ENCODE measurements at regions not wholly inside any gene's neighbourhood (a gene's known extent, or its start where the extent isn't known, plus 50 kb on each side); places are given as distances from the start of the nearest gene placed in this dataset.

DNA sequence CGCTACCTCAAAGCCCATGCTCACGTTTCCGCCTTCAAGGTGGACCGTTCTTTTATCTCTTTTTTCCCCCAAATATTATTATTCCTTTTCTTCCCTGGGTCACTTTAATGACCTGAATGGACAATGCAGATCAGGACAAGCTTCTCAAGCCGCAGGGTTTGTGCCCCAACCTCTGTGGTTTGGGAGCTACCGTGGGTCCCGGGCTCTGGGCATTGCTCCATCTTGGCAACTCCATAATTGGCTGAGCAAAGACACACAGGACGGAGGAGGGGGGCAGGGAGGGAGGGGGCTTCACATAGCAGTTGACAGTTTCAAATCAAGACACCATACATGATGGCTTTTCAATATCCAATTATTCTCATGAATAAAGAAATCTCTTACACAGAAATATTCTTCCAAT, 308.1 kb upstream of the FZD8 start:
- dilution Hi-C loops (cut with MboI; ENCODE audit: extremely low pct_ligation_motif_present, low sequenced_read_pairs) (no loop called here), intact Hi-C loops (cut with micrococcal nuclease) (no loop called here)
- DNase-seq (ENCODE audit: low read depth, low spot score) (no peak), FAIRE-seq (no peak)
- Histone ChIP-seq H4K20me1 (replicated peaks; ENCODE audit: control insufficient read depth, extremely low read depth, insufficient read depth, low read length) (no peaks in the 10 kb centered on the region), H3K4me2 (ENCODE audit: insufficient read depth, low read length) (no peak overlapping the region), H3K4me3 (replicated peaks in 1 of 3; ENCODE audit: insufficient read depth in 1 of 3, low read depth in 1 of 3, low read length in 3 of 3) (no peak overlapping the region), H3K9me3 (replicated peaks; ENCODE audit: control insufficient read depth, insufficient read depth, low read length) (no peaks in the 10 kb centered on the region), H3K27me3 (ENCODE audit: control insufficient read depth in 2 of 2, insufficient read depth in 2 of 2, low read length in 2 of 2) (peaks cover 4 to 12% of the 10 kb centered on the region in 2 experiments), H3K9me1 (replicated peaks; ENCODE audit: control insufficient read depth, extremely low read depth, insufficient read depth, low read length) (no peaks in the 10 kb centered on the region), H3K79me2 (ENCODE audit: control insufficient read depth, insufficient read depth, low read length) (no peaks in the 10 kb centered on the region), H3K27ac (ENCODE audit: insufficient read depth, low read depth, low read length) (no peak overlapping the region), H3K4me1 (ENCODE audit: control insufficient read depth, extremely low read depth, insufficient read depth, low read length) (no peaks in the 10 kb centered on the region), H3K9ac (replicated peaks; ENCODE audit: extremely low read depth, insufficient read depth, low read length) (no peak overlapping the region), H3K36me3 (ENCODE audit: control insufficient read depth in 2 of 2, extremely low read depth in 1 of 2, insufficient read depth in 2 of 2, low read length in 2 of 2) (no peaks in the 10 kb centered on the region), H2AFZ (ENCODE audit: low read depth, low read length) (no peak overlapping the region)
- POLR2A ChIA-PET = no interaction called here
- TF ChIP-seq, protein P1, sequence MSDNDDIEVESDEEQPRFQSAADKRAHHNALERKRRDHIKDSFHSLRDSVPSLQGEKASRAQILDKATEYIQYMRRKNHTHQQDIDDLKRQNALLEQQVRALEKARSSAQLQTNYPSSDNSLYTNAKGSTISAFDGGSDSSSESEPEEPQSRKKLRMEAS (IDR thresholded peaks at IDR 0.05; ENCODE audit: insufficient read depth, insufficient read length) = no peak
- TF ChIP-seq, protein P2, sequence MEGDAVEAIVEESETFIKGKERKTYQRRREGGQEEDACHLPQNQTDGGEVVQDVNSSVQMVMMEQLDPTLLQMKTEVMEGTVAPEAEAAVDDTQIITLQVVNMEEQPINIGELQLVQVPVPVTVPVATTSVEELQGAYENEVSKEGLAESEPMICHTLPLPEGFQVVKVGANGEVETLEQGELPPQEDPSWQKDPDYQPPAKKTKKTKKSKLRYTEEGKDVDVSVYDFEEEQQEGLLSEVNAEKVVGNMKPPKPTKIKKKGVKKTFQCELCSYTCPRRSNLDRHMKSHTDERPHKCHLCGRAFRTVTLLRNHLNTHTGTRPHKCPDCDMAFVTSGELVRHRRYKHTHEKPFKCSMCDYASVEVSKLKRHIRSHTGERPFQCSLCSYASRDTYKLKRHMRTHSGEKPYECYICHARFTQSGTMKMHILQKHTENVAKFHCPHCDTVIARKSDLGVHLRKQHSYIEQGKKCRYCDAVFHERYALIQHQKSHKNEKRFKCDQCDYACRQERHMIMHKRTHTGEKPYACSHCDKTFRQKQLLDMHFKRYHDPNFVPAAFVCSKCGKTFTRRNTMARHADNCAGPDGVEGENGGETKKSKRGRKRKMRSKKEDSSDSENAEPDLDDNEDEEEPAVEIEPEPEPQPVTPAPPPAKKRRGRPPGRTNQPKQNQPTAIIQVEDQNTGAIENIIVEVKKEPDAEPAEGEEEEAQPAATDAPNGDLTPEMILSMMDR (IDR thresholded peaks at IDR 0.05; ENCODE audit: extremely low read depth in 1 of 2, insufficient read depth in 1 of 2, low read depth in 1 of 2, low read length in 2 of 2) = no peak
- BruUV-seq (replicated peaks) = no TSS peak
- CTCF ChIA-PET = no interaction called here

DNA sequence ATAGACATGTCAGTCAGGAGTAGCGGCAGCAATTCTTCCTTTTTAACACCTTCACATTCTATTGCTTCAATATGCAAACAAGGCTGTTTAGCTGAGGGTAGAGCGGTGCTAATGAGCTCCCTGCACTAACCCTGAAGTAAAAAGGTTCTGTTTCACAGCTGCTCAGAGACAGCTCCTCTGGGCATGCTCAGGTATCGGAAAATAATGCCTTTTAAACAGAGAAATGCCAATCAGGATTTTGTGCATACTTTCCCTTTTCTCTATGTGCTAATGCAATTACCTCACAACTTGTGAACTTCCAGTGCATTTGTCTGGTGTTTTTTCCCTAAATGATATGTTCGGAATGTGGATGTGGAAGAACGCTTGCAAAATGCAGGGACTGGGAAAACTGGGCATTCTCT, 307.7 kb upstream of the FZD8 start:
- FAIRE-seq (no peak), DNase-seq (ENCODE audit: low read depth, low spot score) (no peak)
- ChIA-PET POLR2A (no interaction called here), CTCF (no interaction called here)
- intact Hi-C loops (cut with micrococcal nuclease) (no loop called here), dilution Hi-C loops (cut with MboI; ENCODE audit: extremely low pct_ligation_motif_present, low sequenced_read_pairs) (no loop called here)
- Histone ChIP-seq H3K27ac (ENCODE audit: insufficient read depth, low read depth, low read length) (no peak overlapping the region), H3K4me2 (ENCODE audit: insufficient read depth, low read length) (no peak overlapping the region), H3K9me3 (replicated peaks; ENCODE audit: control insufficient read depth, insufficient read depth, low read length) (no peaks in the 10 kb centered on the region), H3K27me3 (ENCODE audit: control insufficient read depth in 2 of 2, insufficient read depth in 2 of 2, low read length in 2 of 2) (peaks cover 4 to 12% of the 10 kb centered on the region in 2 experiments), H3K36me3 (ENCODE audit: control insufficient read depth in 2 of 2, extremely low read depth in 1 of 2, insufficient read depth in 2 of 2, low read length in 2 of 2) (no peaks in the 10 kb centered on the region), H4K20me1 (replicated peaks; ENCODE audit: control insufficient read depth, extremely low read depth, insufficient read depth, low read length) (no peaks in the 10 kb centered on the region), H3K9me1 (replicated peaks; ENCODE audit: control insufficient read depth, extremely low read depth, insufficient read depth, low read length) (no peaks in the 10 kb centered on the region), H3K4me3 (replicated peaks in 1 of 3; ENCODE audit: insufficient read depth in 1 of 3, low read depth in 1 of 3, low read length in 3 of 3) (no peak overlapping the region), H3K79me2 (ENCODE audit: control insufficient read depth, insufficient read depth, low read length) (no peaks in the 10 kb centered on the region), H3K4me1 (ENCODE audit: control insufficient read depth, extremely low read depth, insufficient read depth, low read length) (no peaks in the 10 kb centered on the region), H3K9ac (replicated peaks; ENCODE audit: extremely low read depth, insufficient read depth, low read length) (no peak overlapping the region), H2AFZ (ENCODE audit: low read depth, low read length) (no peak overlapping the region)
- no TSS peak for BruUV-seq (replicated peaks)
- no peak for TF ChIP-seq EZH2 (IDR thresholded peaks at IDR 0.05; ENCODE audit: borderline replicate concordance, low read depth, low read length, severe bottlenecking)

All from endothelial cell of umbilical vein (primary cell).